Muscle layer of colon (tissue), 2 donors: ENCODE measurements at regions not wholly inside any gene's neighbourhood (a gene's known extent, or its start where the extent isn't known, plus 50 kb on each side); places are given as distances from the start of the nearest gene placed in this dataset.

Source experiments
- H3K27ac ChIP-seq: one replicate; pipeline ENCODE4 v1.7.0; 2013; ENCODE audit warnings: low read depth, mild to moderate bottlenecking, low read length, moderate library complexity
- H3K27me3 ChIP-seq, 2 donors: one replicate each; pipeline ENCODE4 v1.7.0; 2013; ENCODE audit warnings: low read length in 2 of 2, mild to moderate bottlenecking in 2 of 2; ENCODE audit not compliant: insufficient read depth in 2 of 2, control insufficient read depth in 1 of 2
- H3K36me3 ChIP-seq: one replicate; pipeline ENCODE4 v1.7.0; 2013; ENCODE audit warnings: mild to moderate bottlenecking, low read length; ENCODE audit not compliant: insufficient read depth
- H3K4me1 ChIP-seq: one replicate; pipeline ENCODE4 v1.7.0; 2013; ENCODE audit warnings: mild to moderate bottlenecking, low read length; ENCODE audit not compliant: insufficient read depth
- H3K4me3 ChIP-seq, 2 donors: one replicate each; pipeline ENCODE4 v1.7.0; 2013; ENCODE audit warnings: low read length in 2 of 2, low read depth in 1 of 2, mild to moderate bottlenecking in 1 of 2, moderate library complexity in 1 of 2
- H3K9ac ChIP-seq: one replicate; pipeline ENCODE4 v1.7.0; 2013; ENCODE audit warnings: low read length
- H3K9me3 ChIP-seq: one replicate; pipeline ENCODE4 v1.7.0; 2013; ENCODE audit warnings: mild to moderate bottlenecking, low read length
- donor health status: abdominal sarcoma.
- donor health status: Adenocarcinoma of cecum.

GRCh38 chr4:3660928-3661515 lies 105.2 kb upstream of the ADRA2C start:
- Histone ChIP-seq H3K9ac (no peak overlapping the region), H3K27ac (no peak overlapping the region), H3K4me1 (no peaks in the 10 kb centered on the region), H3K36me3 (no peaks in the 10 kb centered on the region), H3K27me3 (peaks cover 0 to 28% of the 10 kb centered on the region in 2 donors), H3K9me3 (no peaks in the 10 kb centered on the region), H3K4me3 (no peak overlapping the region)

GRCh38 chr4:3660086-3660927 lies 105.9 kb upstream of the ADRA2C start:
- H3K27me3 ChIP-seq: peaks cover 0 to 31% of the 10 kb centered on the region in 2 donors
- no peaks in the 10 kb centered on the region for H3K4me1 ChIP-seq
- H3K9ac ChIP-seq: no peak overlapping the region
- no peaks in the 10 kb centered on the region for H3K36me3 ChIP-seq
- H3K4me3 ChIP-seq: no peak overlapping the region
- H3K9me3 ChIP-seq: no peaks in the 10 kb centered on the region
- no peak overlapping the region for H3K27ac ChIP-seq

GRCh38 chr4:3659131-3659530 lies 107.1 kb upstream of the ADRA2C start:
- H3K9ac ChIP-seq: no peak overlapping the region
- no peaks in the 10 kb centered on the region for H3K4me1 ChIP-seq
- H3K4me3 ChIP-seq: no peak overlapping the region
- no peaks in the 10 kb centered on the region for H3K36me3 ChIP-seq
- H3K27me3 ChIP-seq: peaks cover 0 to 38% of the 10 kb centered on the region in 2 donors
- H3K9me3 ChIP-seq: no peaks in the 10 kb centered on the region
- no peak overlapping the region for H3K27ac ChIP-seq

- no peak overlapping the region for H3K4me3 ChIP-seq
- no peak overlapping the region for H3K9ac ChIP-seq
- no peaks in the 10 kb centered on the region for H3K4me1 ChIP-seq
- H3K27ac ChIP-seq: no peak overlapping the region
- no peaks in the 10 kb centered on the region for H3K9me3 ChIP-seq
- no peaks in the 10 kb centered on the region for H3K36me3 ChIP-seq
- H3K27me3 ChIP-seq: peaks cover 0 to 44% of the 10 kb centered on the region in 2 donors
These were observed 107.7 kb upstream of the ADRA2C start for GRCh38 chr4:3658530-3658913.

GRCh38 chr4:3657902-3658529 lies 108.2 kb upstream of the ADRA2C start:
- Histone ChIP-seq H3K27ac (no peak overlapping the region), H3K36me3 (no peaks in the 10 kb centered on the region), H3K27me3 (peaks cover 0 to 49% of the 10 kb centered on the region in 2 donors), H3K4me3 (no peak overlapping the region), H3K9ac (no peak overlapping the region), H3K4me1 (no peaks in the 10 kb centered on the region), H3K9me3 (no peaks in the 10 kb centered on the region)

- H3K27me3 ChIP-seq: peaks cover 0 to 52% of the 10 kb centered on the region in 2 donors
- H3K4me3 ChIP-seq: no peak overlapping the region
- no peaks in the 10 kb centered on the region for H3K9me3 ChIP-seq
- no peaks in the 10 kb centered on the region for H3K36me3 ChIP-seq
- H3K9ac ChIP-seq: no peak overlapping the region
- H3K27ac ChIP-seq: no peak overlapping the region
- no peaks in the 10 kb centered on the region for H3K4me1 ChIP-seq
These were observed 109.5 kb upstream of the ADRA2C start for GRCh38 chr4:3656416-3657356.

GRCh38 chr4:3655963-3656362 lies 110.2 kb upstream of the ADRA2C start:
- no peak overlapping the region for H3K9ac ChIP-seq
- H3K4me1 ChIP-seq: no peaks in the 10 kb centered on the region
- peaks cover 0 to 56% of the 10 kb centered on the region in 2 donors for H3K27me3 ChIP-seq
- no peak overlapping the region for H3K4me3 ChIP-seq
- H3K9me3 ChIP-seq: no peaks in the 10 kb centered on the region
- H3K27ac ChIP-seq: no peak overlapping the region
- no peaks in the 10 kb centered on the region for H3K36me3 ChIP-seq

- Histone ChIP-seq H3K36me3 (no peaks in the 10 kb centered on the region), H3K9ac (no peak overlapping the region), H3K9me3 (no peaks in the 10 kb centered on the region), H3K27me3 (peaks cover 0 to 56% of the 10 kb centered on the region in 2 donors), H3K4me3 (no peak overlapping the region), H3K27ac (no peak overlapping the region), H3K4me1 (no peaks in the 10 kb centered on the region)
These were observed 110.7 kb upstream of the ADRA2C start for GRCh38 chr4:3655485-3655884.

- Histone ChIP-seq H3K4me1 (no peaks in the 10 kb centered on the region), H3K27ac (no peak overlapping the region), H3K27me3 (peaks cover 0 to 55% of the 10 kb centered on the region in 2 donors), H3K9ac (no peak overlapping the region), H3K4me3 (no peak overlapping the region), H3K36me3 (no peaks in the 10 kb centered on the region), H3K9me3 (no peaks in the 10 kb centered on the region)
These were observed 112.0 kb upstream of the ADRA2C start for GRCh38 chr4:3654036-3654807.

GRCh38 chr4:3652586-3652985 lies 113.6 kb upstream of the ADRA2C start:
- Histone ChIP-seq H3K9me3 (no peaks in the 10 kb centered on the region), H3K9ac (no peak overlapping the region), H3K36me3 (no peaks in the 10 kb centered on the region), H3K27me3 (peaks cover 0 to 42% of the 10 kb centered on the region in 2 donors), H3K27ac (no peak overlapping the region), H3K4me3 (no peak overlapping the region), H3K4me1 (no peaks in the 10 kb centered on the region)
